Activated CD4-positive, CD25-positive, alpha-beta regulatory T cell treated with anti-CD3 and anti-CD28 coated beads, Interleukin-2, amount 50 U/mL, for 16 hours (primary cell): ENCODE measurements at regions not wholly inside any gene's neighbourhood (a gene's known extent, or its start where the extent isn't known, plus 50 kb on each side); places are given as distances from the start of the nearest gene placed in this dataset.

Source experiments
- DNase-seq: peaks from one replicate; pipeline ENCODE4 v3.0.0-alpha.2; 2020; ENCODE audit warnings: low read depth, low spot score

- DNase-seq: no peak
Measured at GRCh38 chr5:174288439-174288838, 242.9 kb downstream of the NSG2 start.

- no peak for DNase-seq
Measured at GRCh38 chr5:174291162-174291561, 245.7 kb downstream of the NSG2 start.

- DNase-seq: no peak
Measured at GRCh38 chr5:174292348-174292747, 246.8 kb downstream of the NSG2 start.

- no peak for DNase-seq
Measured at GRCh38 chr5:174293006-174293405, 247.5 kb downstream of the NSG2 start.

GRCh38 chr5:174293481-174293880 is 248.0 kb downstream of the NSG2 start:
- no peak for DNase-seq

- no peak for DNase-seq
Measured at GRCh38 chr5:174294891-174295620, 249.6 kb downstream of the NSG2 start.

- DNase-seq: no peak
Measured at GRCh38 chr5:174295702-174296436, 250.4 kb downstream of the NSG2 start.

GRCh38 chr5:174300118-174300940 is 254.8 kb downstream of the NSG2 start:
- no peak for DNase-seq

GRCh38 chr5:174300941-174301761 is 255.6 kb downstream of the NSG2 start:
- no peak for DNase-seq

- no peak for DNase-seq
Measured at GRCh38 chr5:174301848-174302625, 256.5 kb downstream of the NSG2 start.

GRCh38 chr5:174303035-174303434 is 257.5 kb downstream of the NSG2 start:
- no peak for DNase-seq

GRCh38 chr5:174303437-174304045 is 258.0 kb downstream of the NSG2 start:
- DNase-seq: no peak

GRCh38 chr5:174305241-174305681 is 259.8 kb downstream of the NSG2 start:
- no peak for DNase-seq

GRCh38 chr5:174306345-174307030 is 261.0 kb downstream of the NSG2 start:
- DNase-seq: no peak

- no peak for DNase-seq
Measured at GRCh38 chr5:174307031-174307408, 261.5 kb downstream of the NSG2 start.

GRCh38 chr5:174307656-174308271 is 262.3 kb downstream of the NSG2 start:
- DNase-seq: no peak

- DNase-seq: no peak
Measured at GRCh38 chr5:174309131-174309795, 263.8 kb downstream of the NSG2 start.

- no peak for DNase-seq
Measured at GRCh38 chr5:174310243-174310642, 264.7 kb downstream of the NSG2 start.

GRCh38 chr5:174310706-174311105 is 265.2 kb downstream of the NSG2 start:
- no peak for DNase-seq
